HCT116 (cell line): ENCODE measurements at regions not wholly inside any gene's neighbourhood (a gene's known extent, or its start where the extent isn't known, plus 50 kb on each side); places are given as distances from the start of the nearest gene placed in this dataset.

Experiments used
- CEBPB ChIP-seq: IDR thresholded peaks from 2 replicates; pipeline ENCODE4 v1.6.1; 2012; ENCODE audit warnings: low read depth
- ELF1 ChIP-seq: IDR thresholded peaks from 2 replicates; pipeline ENCODE4 v1.6.1; 2012; ENCODE audit warnings: low read depth, borderline replicate concordance
- POLR2A ChIP-seq: IDR thresholded peaks from 2 replicates; pipeline ENCODE4 v1.7.0; 2011; ENCODE audit warnings: borderline replicate concordance; ENCODE audit not compliant: insufficient read depth, insufficient read length; ENCODE audit errors: extremely low read depth
- POLR2AphosphoS5 ChIP-seq: IDR thresholded peaks from 2 replicates; pipeline ENCODE4 v1.6.1; 2011; ENCODE audit warnings: mild to moderate bottlenecking, low read depth, low read length, moderate library complexity
- RAD21 ChIP-seq: IDR thresholded peaks from 2 replicates; pipeline ENCODE4 v1.6.1; 2012; ENCODE audit warnings: low read depth, mild to moderate bottlenecking
- TF ChIP-seq, protein P1 (sequence below), 3 experiments: fragments of 200-600 bp in 1 of 3; sonication (generic) in 1 of 3; IDR thresholded peaks in 2 of 3; conservative IDR thresholded peaks in 1 of 3; 2 replicates each; pipeline ENCODE4 v1.5.1; 2012 to 2017; ENCODE audit warnings: low read depth in 2 of 3, low read length in 2 of 3, antibody characterized with exemption in 1 of 3, borderline replicate concordance in 1 of 3, control low read depth in 1 of 3, mild to moderate bottlenecking in 1 of 3, mixed read lengths in 1 of 3, mixed run types in 1 of 3, moderate library complexity in 1 of 3; ENCODE audit not compliant: insufficient read depth in 1 of 3

DNA sequence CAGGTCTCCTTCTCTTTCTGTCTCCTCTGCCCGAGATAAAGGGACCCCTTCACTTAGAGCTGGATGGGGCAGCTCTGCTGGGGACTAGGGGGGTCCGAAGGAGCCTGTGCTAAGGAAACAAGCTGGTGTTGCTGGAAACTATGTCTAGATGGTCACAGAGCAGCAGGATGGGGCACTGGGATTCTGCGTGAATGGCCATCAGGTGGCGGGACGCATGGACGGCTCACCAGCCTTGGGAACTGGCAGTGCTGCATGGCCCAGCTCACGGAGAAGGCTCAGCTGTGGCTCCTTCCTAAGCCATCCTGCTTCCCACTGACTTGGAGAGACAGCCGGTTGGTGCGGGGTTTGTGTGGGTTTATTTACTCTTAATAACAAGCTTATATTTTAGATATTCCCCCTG is 411.8 kb downstream of the ZNF536 start:
- TF ChIP-seq POLR2A, result no peak
- no peak for TF ChIP-seq RAD21
- TF ChIP-seq, protein P1, sequence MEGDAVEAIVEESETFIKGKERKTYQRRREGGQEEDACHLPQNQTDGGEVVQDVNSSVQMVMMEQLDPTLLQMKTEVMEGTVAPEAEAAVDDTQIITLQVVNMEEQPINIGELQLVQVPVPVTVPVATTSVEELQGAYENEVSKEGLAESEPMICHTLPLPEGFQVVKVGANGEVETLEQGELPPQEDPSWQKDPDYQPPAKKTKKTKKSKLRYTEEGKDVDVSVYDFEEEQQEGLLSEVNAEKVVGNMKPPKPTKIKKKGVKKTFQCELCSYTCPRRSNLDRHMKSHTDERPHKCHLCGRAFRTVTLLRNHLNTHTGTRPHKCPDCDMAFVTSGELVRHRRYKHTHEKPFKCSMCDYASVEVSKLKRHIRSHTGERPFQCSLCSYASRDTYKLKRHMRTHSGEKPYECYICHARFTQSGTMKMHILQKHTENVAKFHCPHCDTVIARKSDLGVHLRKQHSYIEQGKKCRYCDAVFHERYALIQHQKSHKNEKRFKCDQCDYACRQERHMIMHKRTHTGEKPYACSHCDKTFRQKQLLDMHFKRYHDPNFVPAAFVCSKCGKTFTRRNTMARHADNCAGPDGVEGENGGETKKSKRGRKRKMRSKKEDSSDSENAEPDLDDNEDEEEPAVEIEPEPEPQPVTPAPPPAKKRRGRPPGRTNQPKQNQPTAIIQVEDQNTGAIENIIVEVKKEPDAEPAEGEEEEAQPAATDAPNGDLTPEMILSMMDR (IDR thresholded peaks at IDR 0.05 in 2 of 3, conservative IDR thresholded peaks at IDR 0.05 in 1 of 3; ENCODE audit: borderline replicate concordance in 1 of 3, insufficient read depth in 1 of 3, low read depth in 2 of 3, low read length in 2 of 3), result no peak
- TF ChIP-seq CEBPB, result no peak
- no peak for TF ChIP-seq ELF1
- no peak for TF ChIP-seq POLR2AphosphoS5
